Esophagus muscularis mucosa (tissue), 2 donors: ENCODE measurements at regions not wholly inside any gene's neighbourhood (a gene's known extent, or its start where the extent isn't known, plus 50 kb on each side); places are given as distances from the start of the nearest gene placed in this dataset.

Experiments
- POLR2A ChIP-seq: fragments of 450-650 bp; IDR thresholded peaks from one replicate; pipeline ENCODE4 v1.6.1; 2017; ENCODE audit warnings: antibody characterized with exemption, moderate library complexity, mild to moderate bottlenecking, low read depth
- POLR2AphosphoS5 ChIP-seq, 2 donors: sonication (generic); formaldehyde crosslinking; IDR thresholded peaks; one replicate each; pipeline ENCODE4 v1.6.1; 2017; ENCODE audit warnings: antibody characterized with exemption in 2 of 2

DNA sequence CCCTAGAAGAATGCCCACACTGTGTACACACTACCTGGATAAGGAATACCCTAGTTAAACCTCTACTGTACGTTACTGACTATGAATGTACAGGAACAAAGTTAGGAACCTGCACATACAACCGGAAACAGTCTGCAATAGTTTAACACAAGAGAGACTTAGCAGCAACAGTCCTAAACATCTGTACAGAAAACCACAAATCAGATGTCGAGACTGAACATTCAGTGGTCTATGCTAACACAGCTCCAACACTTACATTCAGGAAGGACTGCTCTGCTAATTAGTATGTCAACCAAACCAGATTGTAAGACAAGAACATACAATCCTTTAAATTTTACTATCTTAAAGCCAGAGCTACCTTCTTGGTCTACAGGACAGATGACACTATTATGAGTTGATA, 104.9 kb downstream of the ZNF429 start:
- TF ChIP-seq POLR2AphosphoS5 (IDR thresholded peaks at IDR 0.05) (no peak), POLR2A (no peak)
